OCI-LY3 (cell line): ENCODE measurements at regions not wholly inside any gene's neighbourhood (a gene's known extent, or its start where the extent isn't known, plus 50 kb on each side); places are given as distances from the start of the nearest gene placed in this dataset.
"Not testable (repeated sequence)": the region's sequence is repeated elsewhere in the genome, so short reads cannot be mapped to it uniquely, and the experiment has no call there.

Experiments used
- H2AFZ ChIP-seq: fragments of 200-600, 300-600 bp; shearing (Covaris generic); 2 replicates; pipeline ENCODE4 v1.6.0; 2014; ENCODE audit warnings: antibody characterized with exemption, low read depth, low read length
- H3K27ac ChIP-seq: fragments of 200-600, 300-600 bp; sonication (generic); 2 replicates; pipeline ENCODE4 v1.5.1; 2014; ENCODE audit warnings: mild to moderate bottlenecking, low read length, moderate library complexity, mixed read lengths
- H3K27me3 ChIP-seq: fragments of 200-600, 300-600 bp; sonication (generic); 2 replicates; pipeline ENCODE4 v1.6.1; 2014; ENCODE audit warnings: low read depth, low read length, mixed read lengths
- H3K36me3 ChIP-seq: fragments of 200-600, 300-600 bp; sonication (generic); replicated peaks from 2 replicates; pipeline ENCODE3; 2014; ENCODE audit warnings: low read depth, low read length, mixed read lengths
- H3K4me1 ChIP-seq: fragments of 300-600, 200-600 bp; sonication (generic); 2 replicates; pipeline ENCODE4 v1.6.1; 2014; ENCODE audit warnings: low read length, mixed read lengths
- H3K4me2 ChIP-seq: fragments of 200-600, 300-600 bp; sonication (generic); 2 replicates; pipeline ENCODE4 v1.6.1; 2014; ENCODE audit warnings: low read length, mixed read lengths
- H3K4me3 ChIP-seq: fragments of 300-600, 200-600 bp; sonication (generic); 2 replicates; pipeline ENCODE4 v1.5.1; 2014; ENCODE audit warnings: antibody characterized with exemption, mild to moderate bottlenecking, low read length, moderate library complexity
- H3K79me2 ChIP-seq: fragments of 300-600, 200-600 bp; shearing (Covaris generic); 2 replicates; pipeline ENCODE4 v1.6.1; 2014; ENCODE audit warnings: mild to moderate bottlenecking, low read length, mixed read lengths
- H3K9ac ChIP-seq: fragments of 300-600, 200-600 bp; shearing (Covaris generic); 2 replicates; pipeline ENCODE4 v1.6.0; 2014; ENCODE audit warnings: mild to moderate bottlenecking, low read length, moderate library complexity
- H3K9me3 ChIP-seq: fragments of 200-600, 300-600 bp; shearing (Covaris generic); 2 replicates; pipeline ENCODE4 v1.6.1; 2014; ENCODE audit warnings: low read length, mixed read lengths; ENCODE audit not compliant: insufficient read depth
- H4K20me1 ChIP-seq: fragments of 200-600, 300-600 bp; sonication (generic); 2 replicates; pipeline ENCODE4 v1.6.1; 2016; ENCODE audit warnings: low read length, mixed read lengths; ENCODE audit not compliant: insufficient read depth
- EZH2phosphoT487 ChIP-seq: fragments of 200-600 bp; shearing (Covaris generic); IDR thresholded peaks from 2 replicates; pipeline ENCODE4 v1.6.1; 2018; ENCODE audit warnings: antibody characterized with exemption, mixed run types, low read depth
- TF ChIP-seq, protein P1 (sequence below): fragments of 200-600, 300-600 bp; sonication (generic); IDR thresholded peaks from 2 replicates; pipeline ENCODE4 v1.5.1; 2014; ENCODE audit warnings: antibody characterized with exemption, low read length, low read depth

- no peak overlapping the region for H3K27ac ChIP-seq
- H4K20me1 ChIP-seq, result no peaks in the 10 kb centered on the region
Measured at GRCh38 chr10:30744106-30744505, 114.6 kb upstream of the LYZL2 start.

GRCh38 chr10:30743586-30743985, 114.0 kb upstream of the LYZL2 start:
- Histone ChIP-seq H3K4me3 (no peak overlapping the region), H3K9ac (no peak overlapping the region)

More at GRCh38 chr10:30744106-30744505, 114.6 kb upstream of the LYZL2 start:
- Histone ChIP-seq H3K79me2 (no peaks in the 10 kb centered on the region), H3K9ac (no peak overlapping the region), H3K4me2 (no peak overlapping the region), H2AFZ (no peak overlapping the region), H3K4me1 (peaks cover 12% of the 10 kb centered on the region), H3K27me3 (no peaks in the 10 kb centered on the region), H3K4me3 (no peak overlapping the region), H3K36me3 (no peaks in the 10 kb centered on the region), H3K9me3 (no peaks in the 10 kb centered on the region)
- TF ChIP-seq, protein P1, sequence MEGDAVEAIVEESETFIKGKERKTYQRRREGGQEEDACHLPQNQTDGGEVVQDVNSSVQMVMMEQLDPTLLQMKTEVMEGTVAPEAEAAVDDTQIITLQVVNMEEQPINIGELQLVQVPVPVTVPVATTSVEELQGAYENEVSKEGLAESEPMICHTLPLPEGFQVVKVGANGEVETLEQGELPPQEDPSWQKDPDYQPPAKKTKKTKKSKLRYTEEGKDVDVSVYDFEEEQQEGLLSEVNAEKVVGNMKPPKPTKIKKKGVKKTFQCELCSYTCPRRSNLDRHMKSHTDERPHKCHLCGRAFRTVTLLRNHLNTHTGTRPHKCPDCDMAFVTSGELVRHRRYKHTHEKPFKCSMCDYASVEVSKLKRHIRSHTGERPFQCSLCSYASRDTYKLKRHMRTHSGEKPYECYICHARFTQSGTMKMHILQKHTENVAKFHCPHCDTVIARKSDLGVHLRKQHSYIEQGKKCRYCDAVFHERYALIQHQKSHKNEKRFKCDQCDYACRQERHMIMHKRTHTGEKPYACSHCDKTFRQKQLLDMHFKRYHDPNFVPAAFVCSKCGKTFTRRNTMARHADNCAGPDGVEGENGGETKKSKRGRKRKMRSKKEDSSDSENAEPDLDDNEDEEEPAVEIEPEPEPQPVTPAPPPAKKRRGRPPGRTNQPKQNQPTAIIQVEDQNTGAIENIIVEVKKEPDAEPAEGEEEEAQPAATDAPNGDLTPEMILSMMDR, result no peak
- no peak for TF ChIP-seq EZH2phosphoT487

GRCh38 chr10:30742471-30742870, 112.9 kb upstream of the LYZL2 start:
- Histone ChIP-seq H3K9me3 (no peaks in the 10 kb centered on the region), H3K4me1 (peaks cover 12% of the 10 kb centered on the region), H3K4me2 (peak overlapping the region; percentile 52), H3K4me3 (0 out of 2 replicates have a peak overlapping the region, but pooled peaks have one; percentile 21), H4K20me1 (no peaks in the 10 kb centered on the region), H3K27ac (0 out of 2 replicates have a peak overlapping the region, but pooled peaks have one; percentile 23), H2AFZ (no peak overlapping the region), H3K36me3 (no peaks in the 10 kb centered on the region), H3K27me3 (no peaks in the 10 kb centered on the region), H3K79me2 (no peaks in the 10 kb centered on the region), H3K9ac (no peak overlapping the region)
- no peak for TF ChIP-seq EZH2phosphoT487
- TF ChIP-seq, protein P1, result no peak

More at GRCh38 chr10:30743586-30743985, 114.0 kb upstream of the LYZL2 start:
- Histone ChIP-seq H3K4me1 (peaks cover 12% of the 10 kb centered on the region), H3K36me3 (no peaks in the 10 kb centered on the region), H3K27ac (no peak overlapping the region), H3K9me3 (no peaks in the 10 kb centered on the region), H2AFZ (no peak overlapping the region), H3K79me2 (no peaks in the 10 kb centered on the region), H3K4me2 (no peak overlapping the region), H3K27me3 (no peaks in the 10 kb centered on the region), H4K20me1 (no peaks in the 10 kb centered on the region)
- TF ChIP-seq EZH2phosphoT487, result no peak
- TF ChIP-seq, protein P1, result no peak

DNA sequence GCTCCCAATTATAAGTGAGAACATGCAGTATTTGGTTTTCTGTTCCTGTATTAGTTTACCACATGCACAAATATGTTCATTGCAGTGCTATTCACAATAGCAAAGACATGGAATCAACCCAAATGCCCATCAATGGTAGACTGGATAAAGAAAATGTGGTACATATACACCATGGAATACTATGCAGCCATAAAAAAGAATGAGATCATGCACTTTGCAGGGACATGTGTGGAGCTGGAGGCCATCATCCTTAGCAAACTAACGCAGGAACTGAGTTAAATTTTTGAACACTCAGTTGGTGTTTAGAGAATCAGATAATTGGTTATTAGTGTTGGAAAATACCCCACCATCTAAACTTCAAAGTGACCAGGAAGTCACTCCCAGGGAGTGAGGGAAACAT, 111.2 kb upstream of the LYZL2 start:
- H3K4me3 ChIP-seq, H3K27ac ChIP-seq, H3K9me3 ChIP-seq, H4K20me1 ChIP-seq, H3K9ac ChIP-seq, H3K36me3 ChIP-seq, H3K79me2 ChIP-seq, H3K4me2 ChIP-seq, H2AFZ ChIP-seq, H3K27me3 ChIP-seq: not testable (repeated sequence)
- H3K4me1 ChIP-seq, result peaks cover 18% of the 10 kb centered on the region

- no peak for TF ChIP-seq EZH2phosphoT487
- TF ChIP-seq, protein P1, result no peak
- no peak overlapping the region for H2AFZ ChIP-seq
- no peaks in the 10 kb centered on the region for H3K9me3 ChIP-seq
- H4K20me1 ChIP-seq, result no peaks in the 10 kb centered on the region
- no peak overlapping the region for H3K4me2 ChIP-seq
- H3K27ac ChIP-seq, result no peak overlapping the region
- H3K79me2 ChIP-seq, result no peaks in the 10 kb centered on the region
- H3K36me3 ChIP-seq, result no peaks in the 10 kb centered on the region
- H3K27me3 ChIP-seq, result no peaks in the 10 kb centered on the region
- no peak overlapping the region for H3K4me3 ChIP-seq
- H3K4me1 ChIP-seq, result peaks cover 18% of the 10 kb centered on the region
- H3K9ac ChIP-seq, result no peak overlapping the region
Measured at GRCh38 chr10:30738416-30738815, 108.9 kb upstream of the LYZL2 start.
